Mesenchymal stem cell (in vitro differentiated cells and primary cell): ENCODE measurements at regions not wholly inside any gene's neighbourhood (a gene's known extent, or its start where the extent isn't known, plus 50 kb on each side); places are given as distances from the start of the nearest gene placed in this dataset.

ENCODE experiments used
- DNase-seq: peaks from one replicate; pipeline ENCODE4 v3.0.0-alpha.2; 2013
- H2AFZ ChIP-seq: one replicate; pipeline ENCODE4 v1.6.1; 2013; ENCODE audit warnings: low read depth, mild to moderate bottlenecking, control low read depth, inconsistent platforms, low read length, moderate library complexity
- H2AK5ac ChIP-seq: 2 replicates; pipeline ENCODE4 v1.6.1; 2013; ENCODE audit warnings: low read length, moderate library complexity, mild to moderate bottlenecking, inconsistent platforms; ENCODE audit not compliant: severe bottlenecking
- H2BK120ac ChIP-seq: one replicate; pipeline ENCODE4 v1.6.1; 2013; ENCODE audit warnings: low read depth, mild to moderate bottlenecking, inconsistent platforms, low read length, moderate library complexity
- H2BK12ac ChIP-seq, 2 experiments: one replicate each; pipeline ENCODE4 v1.6.1; 2013; ENCODE audit warnings: inconsistent platforms in 2 of 2, low read length in 2 of 2, mild to moderate bottlenecking in 2 of 2, moderate library complexity in 2 of 2, control low read depth in 1 of 2
- H2BK15ac ChIP-seq: one replicate; pipeline ENCODE4 v1.6.1; 2013; ENCODE audit warnings: mild to moderate bottlenecking, low read depth, inconsistent platforms; ENCODE audit not compliant: poor library complexity, severe bottlenecking
- H2BK5ac ChIP-seq: 2 replicates; pipeline ENCODE4 v1.6.1; 2013; ENCODE audit warnings: low read depth, mild to moderate bottlenecking, low read length, control low read depth, inconsistent platforms; ENCODE audit not compliant: poor library complexity, severe bottlenecking
- H3K14ac ChIP-seq, 2 experiments: one replicate each; pipeline ENCODE4 v1.6.1; 2013; ENCODE audit warnings: inconsistent platforms in 2 of 2, low read length in 2 of 2, control low read depth in 1 of 2, mild to moderate bottlenecking in 1 of 2, moderate library complexity in 1 of 2
- H3K18ac ChIP-seq, 2 experiments: one replicate each; pipeline ENCODE4 v1.6.1; 2013; ENCODE audit warnings: inconsistent platforms in 2 of 2, low read length in 2 of 2, control low read depth in 1 of 2, low read depth in 1 of 2, mild to moderate bottlenecking in 1 of 2
- H3K23ac ChIP-seq, 2 experiments: one replicate each; pipeline ENCODE4 v1.6.1; 2013; ENCODE audit warnings: inconsistent platforms in 2 of 2, low read length in 2 of 2, mild to moderate bottlenecking in 2 of 2, moderate library complexity in 2 of 2, control low read depth in 1 of 2
- H3K27ac ChIP-seq: 2 replicates; pipeline ENCODE4 v1.5.1; 2013; ENCODE audit warnings: mild to moderate bottlenecking, moderate library complexity, low read length, control low read depth, inconsistent platforms; ENCODE audit not compliant: poor library complexity, severe bottlenecking
- H3K27me3 ChIP-seq, 2 experiments: 2 replicates each; pipeline versions ENCODE4 v1.6.1 to v1.7.0; 2013; ENCODE audit warnings: low read length in 2 of 2, mild to moderate bottlenecking in 2 of 2, moderate library complexity in 2 of 2, control low read depth in 1 of 2, inconsistent platforms in 1 of 2; ENCODE audit not compliant: control insufficient read depth in 1 of 2, insufficient read depth in 1 of 2
- H3K36me3 ChIP-seq, 2 experiments: 2 replicates each; pipeline versions ENCODE4 v1.6.1 to v1.7.0; 2013; ENCODE audit warnings: low read length in 2 of 2, control low read depth in 1 of 2, inconsistent platforms in 1 of 2, low read depth in 1 of 2, mild to moderate bottlenecking in 1 of 2; ENCODE audit not compliant: insufficient read depth in 2 of 2, control insufficient read depth in 1 of 2
- H3K4ac ChIP-seq, 2 experiments: one replicate each; pipeline ENCODE4 v1.6.1; 2013; ENCODE audit warnings: inconsistent platforms in 2 of 2, low read length in 2 of 2, mild to moderate bottlenecking in 2 of 2, moderate library complexity in 2 of 2, control low read depth in 1 of 2, low read depth in 1 of 2
- H3K4me1 ChIP-seq: 2 replicates; pipeline ENCODE4 v1.6.1; 2013; ENCODE audit warnings: low read depth, low read length, control low read depth; ENCODE audit not compliant: control insufficient read depth, insufficient read depth
- H3K4me2 ChIP-seq: 2 replicates; pipeline ENCODE4 v1.6.1; 2013; ENCODE audit warnings: low read length, mild to moderate bottlenecking, inconsistent platforms; ENCODE audit not compliant: poor library complexity, severe bottlenecking
- H3K4me3 ChIP-seq, 2 experiments: 2 replicates each; pipeline versions ENCODE4 v1.5.1 to v1.7.0; 2013; ENCODE audit warnings: low read length in 2 of 2, mild to moderate bottlenecking in 2 of 2, control low read depth in 1 of 2, low read depth in 1 of 2; ENCODE audit not compliant: insufficient read depth in 1 of 2
- H3K79me1 ChIP-seq: replicated peaks from 2 replicates; pipeline ENCODE4 v1.6.1; 2013; ENCODE audit warnings: mild to moderate bottlenecking, control low read depth, low read length, inconsistent platforms; ENCODE audit not compliant: poor library complexity, severe bottlenecking
- H3K9ac ChIP-seq: 2 replicates; pipeline ENCODE4 v1.7.0; 2013; ENCODE audit warnings: mild to moderate bottlenecking, low read length, moderate library complexity
- H3K9me3 ChIP-seq: 2 replicates; pipeline ENCODE4 v1.7.0; 2013; ENCODE audit warnings: mild to moderate bottlenecking, low read length; ENCODE audit not compliant: control insufficient read depth
- H4K8ac ChIP-seq: one replicate; pipeline ENCODE4 v1.6.1; 2013; ENCODE audit warnings: inconsistent platforms, mild to moderate bottlenecking, low read length, moderate library complexity
- H4K91ac ChIP-seq: one replicate; pipeline ENCODE4 v1.6.1; 2013; ENCODE audit warnings: mild to moderate bottlenecking, low read length, inconsistent platforms
- WGBS: methylation state at CpG from one replicate; pipeline ENCODE4 v1.1.7; 2013; ENCODE audit warnings: mixed read lengths; 5-methylcytosine and 5-hydroxymethylcytosine counted together

DNA sequence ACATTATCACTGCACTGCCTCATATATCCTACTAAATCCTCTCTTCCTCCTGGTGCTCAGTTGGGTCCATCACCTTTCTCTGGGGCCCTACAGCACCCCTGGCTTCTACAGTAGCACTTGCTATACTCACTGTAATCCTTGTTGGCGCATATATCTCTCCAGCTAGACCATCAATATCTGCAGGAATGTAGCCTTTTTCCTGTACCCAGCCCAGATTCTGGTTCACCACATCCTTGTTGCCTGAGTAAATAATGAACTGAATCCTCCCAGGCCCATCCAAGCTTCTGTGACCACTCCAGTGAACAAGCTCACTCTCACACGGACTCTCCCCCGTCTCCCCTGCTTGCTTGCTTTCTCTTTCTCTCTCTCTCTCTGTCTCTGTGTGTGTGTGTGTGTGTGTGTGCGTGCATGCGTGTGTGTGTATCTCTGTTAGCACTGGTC, 62.5 kb upstream of the LIPC start:
- Histone ChIP-seq H3K23ac (no peak overlapping the region), H4K8ac (no peak overlapping the region), H3K18ac (peak overlapping the region; percentile 54 to 64), H3K9me3 (peaks cover 16% of the 10 kb centered on the region), H3K27ac (peak overlapping the region; percentile 35), H2AK5ac (peak overlapping the region; percentile 33), H2BK15ac (no peak overlapping the region), H3K4me2 (no peak overlapping the region), H3K4me3 (no peak overlapping the region), H3K36me3 (no peaks in the 10 kb centered on the region), H4K91ac (no peak overlapping the region), H3K4me1 (peaks cover 4% of the 10 kb centered on the region), H3K9ac (no peak overlapping the region), H3K14ac (peak overlapping the region in 1 of 2 experiments; percentile 42), H2BK120ac (no peak overlapping the region), H2AFZ (no peak overlapping the region), H2BK12ac (peak overlapping the region; percentile 12 to 93), H3K79me1 (no peaks in the 10 kb centered on the region), H3K4ac (no peak overlapping the region), H2BK5ac (no peak overlapping the region), H3K27me3 (no peaks in the 10 kb centered on the region)
- peak; percentile 89 for DNase-seq
- WGBS: 83% methylated on average over 1 of the region's 5 CpGs

DNA sequence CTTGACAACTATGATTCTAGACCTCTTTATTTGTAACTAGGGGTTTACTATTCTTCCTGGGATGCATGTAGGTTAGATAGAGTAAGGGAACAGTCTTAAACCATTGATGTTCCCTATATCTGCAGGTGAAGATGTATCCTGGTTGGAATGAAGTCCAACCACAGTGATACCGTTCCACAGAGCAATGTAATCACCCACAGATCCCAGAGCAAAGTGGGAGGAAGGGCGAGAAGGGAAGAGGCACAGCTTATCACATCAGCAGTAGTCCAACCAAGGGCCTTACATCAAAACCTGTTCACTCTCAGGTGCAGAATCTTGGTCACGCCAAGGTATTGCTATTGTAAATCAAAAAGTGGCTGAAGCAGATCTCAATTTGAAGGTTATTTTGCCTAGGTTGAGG, 61.8 kb upstream of the LIPC start:
- 90% methylated on average over 3 of the region's 3 CpGs for WGBS
- H3K79me1 ChIP-seq: no peaks in the 10 kb centered on the region

DNA sequence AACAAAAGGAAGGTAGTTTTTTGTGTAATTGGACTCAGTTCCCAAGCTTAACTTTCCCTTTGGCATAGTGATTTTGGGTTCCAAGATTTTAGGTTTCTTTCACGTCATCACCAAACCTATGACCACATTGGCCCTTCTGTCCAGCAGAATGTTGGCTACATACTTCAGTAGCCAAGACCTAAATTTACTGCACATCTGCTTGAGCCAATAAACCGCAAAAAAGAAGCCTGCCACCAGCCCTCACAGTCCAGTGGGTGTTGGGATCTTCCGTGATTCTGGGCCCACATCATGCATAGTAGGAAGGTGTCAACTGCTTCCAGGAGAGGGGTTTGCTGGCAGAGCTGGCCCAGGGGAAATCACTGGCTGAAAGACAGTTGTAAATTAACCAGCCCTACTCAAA, 57.6 kb upstream of the LIPC start:
- H2BK120ac ChIP-seq: peak overlapping the region; percentile 68
- no peak overlapping the region for H3K9ac ChIP-seq
- H3K4me3 ChIP-seq: no peak overlapping the region
- H3K4me2 ChIP-seq: no peak overlapping the region
- no peak overlapping the region for H3K4ac ChIP-seq
- no peak overlapping the region for H2AK5ac ChIP-seq
- H2BK15ac ChIP-seq: no peak overlapping the region
- peaks cover 17% of the 10 kb centered on the region for H3K9me3 ChIP-seq
- no peaks in the 10 kb centered on the region for H3K27me3 ChIP-seq
- H3K18ac ChIP-seq: no peak overlapping the region
- H3K14ac ChIP-seq: no peak overlapping the region
- H2AFZ ChIP-seq: no peak overlapping the region
- peaks cover 6% of the 10 kb centered on the region for H3K4me1 ChIP-seq
- H3K79me1 ChIP-seq: no peaks in the 10 kb centered on the region
- no peak overlapping the region for H3K27ac ChIP-seq
- no peak overlapping the region for H2BK12ac ChIP-seq
- 83% methylated on average over 3 of the region's 3 CpGs for WGBS
- H4K8ac ChIP-seq: no peak overlapping the region
- no peak overlapping the region for H2BK5ac ChIP-seq
- DNase-seq: no peak
- no peak overlapping the region for H3K23ac ChIP-seq
- H4K91ac ChIP-seq: no peak overlapping the region
- H3K36me3 ChIP-seq: no peaks in the 10 kb centered on the region

More for the DNA sequence above, 61.8 kb upstream of the LIPC start:
- peaks cover 6% of the 10 kb centered on the region for H3K4me1 ChIP-seq
- no peak overlapping the region for H3K23ac ChIP-seq
- H4K91ac ChIP-seq: no peak overlapping the region
- H3K27ac ChIP-seq: no peak overlapping the region
- no peaks in the 10 kb centered on the region for H3K36me3 ChIP-seq
- H3K14ac ChIP-seq: peak overlapping the region in 1 of 2 experiments; percentile 27
- H3K4me2 ChIP-seq: no peak overlapping the region
- H3K4ac ChIP-seq: no peak overlapping the region
- no peaks in the 10 kb centered on the region for H3K27me3 ChIP-seq
- H2BK5ac ChIP-seq: no peak overlapping the region
- no peak overlapping the region for H2AFZ ChIP-seq
- H3K18ac ChIP-seq: peak overlapping the region; percentile 58 to 62
- H2AK5ac ChIP-seq: no peak overlapping the region
- H2BK15ac ChIP-seq: no peak overlapping the region
- H3K4me3 ChIP-seq: no peak overlapping the region
- H3K9me3 ChIP-seq: peaks cover 10% of the 10 kb centered on the region
- peak overlapping the region; percentile 35 for H4K8ac ChIP-seq
- H2BK12ac ChIP-seq: peak overlapping the region in 1 of 2 experiments; percentile 55
- no peak overlapping the region for H2BK120ac ChIP-seq
- DNase-seq: no peak
- H3K9ac ChIP-seq: no peak overlapping the region

DNA sequence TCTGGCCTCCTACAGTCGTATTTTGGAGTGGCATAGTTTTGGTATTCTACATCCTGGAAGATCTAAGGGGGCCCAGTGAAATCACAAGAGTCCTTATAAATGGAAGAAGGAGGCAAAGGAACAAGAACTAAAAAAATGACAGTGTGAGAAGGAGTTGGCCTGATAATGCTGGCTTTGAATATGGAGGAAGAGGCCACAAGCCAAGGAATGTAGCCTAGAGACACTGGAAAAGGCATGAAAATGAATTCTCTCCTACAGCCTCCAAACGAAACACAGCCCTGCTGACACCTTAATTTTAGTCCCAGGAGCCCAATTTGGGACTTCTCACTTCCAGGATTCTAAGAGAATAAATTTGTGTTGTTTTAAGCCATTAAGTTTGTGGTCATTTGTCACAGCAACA, 54.6 kb upstream of the LIPC start:
- Histone ChIP-seq H3K27ac (no peak overlapping the region), H3K18ac (no peak overlapping the region), H2BK15ac (no peak overlapping the region), H3K4ac (no peak overlapping the region), H2BK12ac (no peak overlapping the region), H3K79me1 (no peaks in the 10 kb centered on the region), H3K23ac (no peak overlapping the region), H3K9me3 (peaks cover 10% of the 10 kb centered on the region), H3K36me3 (no peaks in the 10 kb centered on the region), H2BK5ac (no peak overlapping the region), H3K27me3 (no peaks in the 10 kb centered on the region), H2AFZ (no peak overlapping the region), H2BK120ac (no peak overlapping the region), H4K91ac (no peak overlapping the region), H4K8ac (no peak overlapping the region), H2AK5ac (no peak overlapping the region), H3K4me1 (peaks cover 4% of the 10 kb centered on the region), H3K9ac (no peak overlapping the region), H3K14ac (no peak overlapping the region), H3K4me2 (no peak overlapping the region), H3K4me3 (no peak overlapping the region)
- 100% methylated on average over 1 of the region's 2 CpGs for WGBS
- DNase-seq: no peak
